ENCODE measurements at regions not wholly inside any gene's neighbourhood (a gene's known extent, or its start where the extent isn't known, plus 50 kb on each side); places are given as distances from the start of the nearest gene placed in this dataset.

DNA sequence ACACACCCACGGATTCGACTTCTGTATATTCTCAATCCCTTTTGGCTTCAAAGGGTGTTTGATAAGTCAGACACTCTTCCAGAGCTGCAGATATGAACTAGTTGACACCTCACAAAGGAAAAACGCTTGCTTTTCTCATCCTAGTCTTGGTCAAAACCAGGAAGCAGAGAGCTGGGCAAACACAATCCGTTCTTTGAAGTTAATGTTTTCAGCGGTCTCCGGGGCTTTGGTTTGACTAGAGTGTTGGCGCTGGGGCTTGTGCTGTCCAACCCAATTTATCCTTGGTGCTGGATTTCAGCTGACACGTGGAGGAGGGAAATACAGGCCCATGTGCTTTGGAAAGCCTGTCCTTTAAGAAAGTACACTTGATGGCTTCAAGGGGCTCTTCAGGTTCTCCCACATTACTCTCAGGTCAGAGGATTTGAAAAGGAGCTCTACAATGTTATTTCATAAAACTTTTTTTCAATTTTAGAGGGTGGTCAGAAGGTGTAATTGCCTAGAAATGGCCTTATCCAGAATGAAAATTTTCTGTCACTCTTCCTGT, 985.8 kb downstream of the VRK1 start:
- no peak for TF ChIP-seq ATF6 (CRISPR knock-in tag; IDR thresholded peaks at IDR 0.05)
- Mint-ChIP-seq H3K27ac (no peak overlapping the region), H3K4me1 (no peaks in the 10 kb centered on the region), H3K27me3 (ENCODE audit: low read depth) (no peaks in the 10 kb centered on the region; the same call in 1 of the 2 replicates), H3K36me3 (peaks cover 4% of the 10 kb centered on the region; the same call in 1 of the 2 replicates), H3K9me3 (peaks cover 18% of the 10 kb centered on the region), H3K4me3 (no peak overlapping the region)
- DNase-seq (ENCODE audit: low spot score) (no peak), ATAC-seq (no peak)
- ChIA-PET CTCF (no interaction called here), POLR2A (interaction anchor here (0.5 kb wide), 1 partner anchor 85 kb away, joined by 5 read pairs; no protein-coding TSS in a partner anchor)

GRCh38 chr14:97785495-97785894, 988.3 kb downstream of the VRK1 start:
- H3K27ac Mint-ChIP-seq: no peak overlapping the region
- no peaks in the 10 kb centered on the region for H3K4me1 Mint-ChIP-seq
- peaks cover 4% of the 10 kb centered on the region; the same call in 1 of the 2 replicates for H3K36me3 Mint-ChIP-seq
- H3K9me3 Mint-ChIP-seq: peaks cover 18% of the 10 kb centered on the region
- no peak for DNase-seq (ENCODE audit: low spot score)
- CTCF ChIA-PET: no interaction called here
- POLR2A ChIA-PET: no interaction called here
- no peak overlapping the region for H3K4me3 Mint-ChIP-seq
- ATAC-seq: no peak
- no peak for TF ChIP-seq KAT7 (CRISPR knock-in tag; IDR thresholded peaks at IDR 0.05; ENCODE audit: borderline replicate concordance)
- TF ChIP-seq ZNF423 (CRISPR knock-in tag; IDR thresholded peaks at IDR 0.05): no peak
- TF ChIP-seq ATF6 (CRISPR knock-in tag; IDR thresholded peaks at IDR 0.05): no peak
- H3K27me3 Mint-ChIP-seq (ENCODE audit: low read depth): no peaks in the 10 kb centered on the region; the same call in 1 of the 2 replicates

- Mint-ChIP-seq H3K27ac (no peak overlapping the region), H3K27me3 (ENCODE audit: low read depth) (no peaks in the 10 kb centered on the region; the same call in 1 of the 2 replicates), H3K36me3 (peaks cover 4% of the 10 kb centered on the region; the same call in 1 of the 2 replicates), H3K9me3 (peaks cover 18% of the 10 kb centered on the region), H3K4me1 (0 out of 2 replicates have a peak, but pooled peaks cover under 1% of the 10 kb centered on the region), H3K4me3 (no peak overlapping the region)
- ATAC-seq (no peak), DNase-seq (ENCODE audit: low spot score) (no peak)
- TF ChIP-seq SMAD3 (CRISPR knock-in tag; IDR thresholded peaks at IDR 0.05; ENCODE audit: borderline replicate concordance) (no peak), MXD4 (CRISPR knock-in tag; IDR thresholded peaks at IDR 0.05; ENCODE audit: borderline replicate concordance) (no peak), RELA (CRISPR knock-in tag; IDR thresholded peaks at IDR 0.05; ENCODE audit: borderline replicate concordance) (no peak), ZNF512 (CRISPR knock-in tag; IDR thresholded peaks at IDR 0.05; ENCODE audit: borderline replicate concordance) (no peak), TEAD1 (CRISPR knock-in tag; IDR thresholded peaks at IDR 0.05) (no peak), TP53 (CRISPR knock-in tag; IDR thresholded peaks at IDR 0.05) (no peak), JUN (CRISPR knock-in tag; IDR thresholded peaks at IDR 0.05) (no peak), ZSCAN18 (CRISPR knock-in tag; IDR thresholded peaks at IDR 0.05) (no peak), ELF4 (CRISPR knock-in tag; IDR thresholded peaks at IDR 0.05; ENCODE audit: low read depth) (no peak), MYBL2 (CRISPR knock-in tag; IDR thresholded peaks at IDR 0.05) (no peak), ZNF423 (CRISPR knock-in tag; IDR thresholded peaks at IDR 0.05) (no peak)
- TF ChIP-seq, protein P1, sequence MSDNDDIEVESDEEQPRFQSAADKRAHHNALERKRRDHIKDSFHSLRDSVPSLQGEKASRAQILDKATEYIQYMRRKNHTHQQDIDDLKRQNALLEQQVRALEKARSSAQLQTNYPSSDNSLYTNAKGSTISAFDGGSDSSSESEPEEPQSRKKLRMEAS (CRISPR knock-in tag; IDR thresholded peaks at IDR 0.05): no peak
- TF ChIP-seq, protein P2, sequence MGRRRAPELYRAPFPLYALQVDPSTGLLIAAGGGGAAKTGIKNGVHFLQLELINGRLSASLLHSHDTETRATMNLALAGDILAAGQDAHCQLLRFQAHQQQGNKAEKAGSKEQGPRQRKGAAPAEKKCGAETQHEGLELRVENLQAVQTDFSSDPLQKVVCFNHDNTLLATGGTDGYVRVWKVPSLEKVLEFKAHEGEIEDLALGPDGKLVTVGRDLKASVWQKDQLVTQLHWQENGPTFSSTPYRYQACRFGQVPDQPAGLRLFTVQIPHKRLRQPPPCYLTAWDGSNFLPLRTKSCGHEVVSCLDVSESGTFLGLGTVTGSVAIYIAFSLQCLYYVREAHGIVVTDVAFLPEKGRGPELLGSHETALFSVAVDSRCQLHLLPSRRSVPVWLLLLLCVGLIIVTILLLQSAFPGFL (CRISPR knock-in tag; IDR thresholded peaks at IDR 0.05; ENCODE audit: borderline replicate concordance): no peak
- ChIA-PET POLR2A (no interaction called here), CTCF (no interaction called here)
These were observed 991.2 kb downstream of the VRK1 start for GRCh38 chr14:97788364-97788763.

Measured in WTC11 (cell line).